OCI-LY7 (cell line): ENCODE measurements at regions not wholly inside any gene's neighbourhood (a gene's known extent, or its start where the extent isn't known, plus 50 kb on each side); places are given as distances from the start of the nearest gene placed in this dataset.

Experiments
- BruUV-seq: library from RNA; stranded (reverse); fragments of 400-500 nt; replicated peaks from 2 replicates; lab custom pipeline; 2021; lab: Mats Ljungman, UMichigan
- CTCF ChIA-PET: fragments of 300-600 bp; sonication (Branson Sonifier 250); formaldehyde crosslinking; loops from one replicate; lab custom pipeline; 2022; ENCODE audit warnings: antibody characterized with exemption; ENCODE audit not compliant: unreplicated experiment; lab: Charles Lee
- POLR2A ChIA-PET: fragments of 300-600 bp; sonication (Branson Sonifier 250); formaldehyde crosslinking; loops from one replicate; lab custom pipeline; 2022; ENCODE audit warnings: antibody characterized with exemption; lab: Charles Lee
- DNase-seq: peaks from one replicate; pipeline ENCODE4 v3.0.0-alpha.2; 2015; ENCODE audit warnings: low spot score
- H2AFZ ChIP-seq: fragments of 200-600 bp; sonication (generic), shearing (Covaris generic); 2 replicates; pipeline ENCODE4 v1.6.1; 2014; ENCODE audit warnings: mild to moderate bottlenecking, antibody characterized with exemption, low read length, moderate library complexity
- H3K27ac ChIP-seq: fragments of 200-600 bp; sonication (generic); 2 replicates; pipeline ENCODE4 v1.5.1; 2014; ENCODE audit warnings: mixed run types, low read depth, mild to moderate bottlenecking, moderate library complexity, low read length, inconsistent platforms; ENCODE audit not compliant: poor library complexity, severe bottlenecking
- H3K36me3 ChIP-seq: fragments of 200-600 bp; sonication (generic); 2 replicates; pipeline ENCODE4 v1.6.1; 2014; ENCODE audit warnings: mild to moderate bottlenecking, antibody characterized with exemption, low read length, moderate library complexity, mixed read lengths; ENCODE audit not compliant: insufficient read depth
- H3K4me1 ChIP-seq: fragments of 200-600 bp; sonication (generic); 2 replicates; pipeline ENCODE4 v1.5.1; 2014; ENCODE audit warnings: mild to moderate bottlenecking, low read length; ENCODE audit not compliant: insufficient read depth, poor library complexity, severe bottlenecking
- H3K4me2 ChIP-seq: fragments of 200-600 bp; sonication (generic); 2 replicates; pipeline ENCODE4 v1.6.1; 2014; ENCODE audit warnings: mild to moderate bottlenecking, low read length
- H3K4me3 ChIP-seq: fragments of 200-600 bp; sonication (generic); 2 replicates; pipeline ENCODE4 v1.5.1; 2014; ENCODE audit warnings: mild to moderate bottlenecking, low read depth, low read length; ENCODE audit not compliant: poor library complexity, severe bottlenecking
- H3K79me2 ChIP-seq: fragments of 200-600 bp; sonication (generic); 2 replicates; pipeline ENCODE4 v1.6.1; 2016; ENCODE audit warnings: low read depth, mild to moderate bottlenecking, low read length, moderate library complexity, mixed read lengths; ENCODE audit not compliant: insufficient read depth
- H3K9me2 ChIP-seq: fragments of 200-600 bp; sonication (generic); 2 replicates; pipeline ENCODE4 v1.6.1; 2016; ENCODE audit warnings: mild to moderate bottlenecking, low read length, mixed read lengths; ENCODE audit not compliant: insufficient read depth
- H3K9me3 ChIP-seq: fragments of 200-600 bp; sonication (generic); 2 replicates; pipeline ENCODE4 v1.6.1; 2014; ENCODE audit warnings: mild to moderate bottlenecking, mixed run types, low read length, mixed read lengths
- H4K20me1 ChIP-seq: fragments of 200-600 bp; sonication (generic); 2 replicates; pipeline ENCODE4 v1.6.1; 2014; ENCODE audit warnings: mild to moderate bottlenecking, antibody characterized with exemption, low read length, moderate library complexity, mixed read lengths; ENCODE audit not compliant: insufficient read depth
- CTCF ChIP-seq: fragments of 200-600 bp; sonication (generic); conservative IDR thresholded peaks from 2 replicates; pipeline ENCODE4 v1.5.1; 2014; ENCODE audit warnings: mild to moderate bottlenecking, antibody characterized with exemption, low read length, moderate library complexity, mixed read lengths
- EZH2phosphoT487 ChIP-seq: fragments of 200-600 bp; sonication (generic); IDR thresholded peaks from 2 replicates; pipeline ENCODE4 v1.6.1; 2018; ENCODE audit warnings: low read depth, borderline replicate concordance, mild to moderate bottlenecking, mixed run types, antibody characterized with exemption, low read length, moderate library complexity, mixed read lengths
- intact Hi-C: fragments of 100-400 bp; cut with micrococcal nuclease; formaldehyde crosslinking; loops from one replicate; pipeline ENCODE4 v1.10.0; 2022; ENCODE audit not compliant: unreplicated experiment

GRCh38 chr6:40968620-40969164, 70.3 kb downstream of the UNC5CL start:
- BruUV-seq = no TSS peak
- H2AFZ ChIP-seq = no peak overlapping the region
- intact Hi-C loops = no loop called here

GRCh38 chr6:40966860-40967259, 72.2 kb downstream of the UNC5CL start:
- H3K27ac ChIP-seq = no peak overlapping the region
- no peak overlapping the region for H3K4me2 ChIP-seq
- H4K20me1 ChIP-seq = no peaks in the 10 kb centered on the region
- no TSS peak for BruUV-seq
- no peaks in the 10 kb centered on the region for H3K9me3 ChIP-seq
- intact Hi-C loops = no loop called here
- no peak overlapping the region for H3K4me3 ChIP-seq
- H3K9me2 ChIP-seq = no peaks in the 10 kb centered on the region
- ChIA-PET CTCF (no interaction called here), POLR2A (no interaction called here)
- no peak overlapping the region for H2AFZ ChIP-seq
- no peaks in the 10 kb centered on the region for H3K79me2 ChIP-seq
- H3K4me1 ChIP-seq = no peaks in the 10 kb centered on the region
- no peaks in the 10 kb centered on the region for H3K36me3 ChIP-seq
- TF ChIP-seq EZH2phosphoT487 (no peak), CTCF (no peak)
- no peak for DNase-seq

More at GRCh38 chr6:40968620-40969164, 70.3 kb downstream of the UNC5CL start:
- CTCF ChIA-PET = no interaction called here
- H3K4me1 ChIP-seq = no peaks in the 10 kb centered on the region
- TF ChIP-seq EZH2phosphoT487 = no peak
- TF ChIP-seq CTCF = no peak
- no peak overlapping the region for H3K4me3 ChIP-seq
- H3K27ac ChIP-seq = no peak overlapping the region
- DNase-seq = no peak
- no peaks in the 10 kb centered on the region for H3K36me3 ChIP-seq
- POLR2A ChIA-PET = no interaction called here
- no peak overlapping the region for H3K4me2 ChIP-seq
- no peaks in the 10 kb centered on the region for H3K9me3 ChIP-seq
- no peaks in the 10 kb centered on the region for H4K20me1 ChIP-seq
- no peaks in the 10 kb centered on the region for H3K9me2 ChIP-seq
- no peaks in the 10 kb centered on the region for H3K79me2 ChIP-seq

GRCh38 chr6:40965046-40965445, 74.0 kb downstream of the UNC5CL start:
- H3K27ac ChIP-seq = no peak overlapping the region

More at GRCh38 chr6:40965046-40965445, 74.0 kb downstream of the UNC5CL start:
- Histone ChIP-seq H3K4me2 (no peak overlapping the region), H3K79me2 (no peaks in the 10 kb centered on the region), H3K4me3 (no peak overlapping the region), H4K20me1 (no peaks in the 10 kb centered on the region), H2AFZ (no peak overlapping the region), H3K4me1 (no peaks in the 10 kb centered on the region), H3K9me3 (no peaks in the 10 kb centered on the region), H3K9me2 (no peaks in the 10 kb centered on the region), H3K36me3 (no peaks in the 10 kb centered on the region)
- no peak for DNase-seq
- ChIA-PET POLR2A (interaction anchor here (0.5 kb wide), 1 partner anchor 1511 kb away, joined by 3 read pairs; no protein-coding TSS in a partner anchor), CTCF (no interaction called here)
- intact Hi-C loops = no loop called here
- BruUV-seq = no TSS peak
- TF ChIP-seq EZH2phosphoT487 (no peak), CTCF (no peak)
